Upper lobe of left lung (tissue), 6 donors: ENCODE measurements at regions not wholly inside any gene's neighbourhood (a gene's known extent, or its start where the extent isn't known, plus 50 kb on each side); places are given as distances from the start of the nearest gene placed in this dataset.
A peak's percentile ranks its signal among the peaks of the same experiment; 100 is the strongest.

Experiments
- ATAC-seq, 2 donors: fragments of 200-7000 bp; cut with Tn5 transposase; one replicate each; pipeline ENCODE4 v1.9.1; 2022; ENCODE audit warnings: mild to moderate bottlenecking in 2 of 2, moderate library complexity in 2 of 2; ENCODE audit not compliant: low FRiP score in 2 of 2
- DNase-seq, 2 donors: peaks; one replicate each; pipeline ENCODE4 v3.0.0-alpha.2; 2019 to 2020
- H3K27ac ChIP-seq, 4 donors: fragments of 200-600 bp; sonication (generic); one replicate each; pipeline ENCODE4 v1.5.1; 2016 to 2019
- H3K27me3 ChIP-seq, 4 donors: fragments of 200-600 bp; sonication (generic); one replicate each; pipeline ENCODE4 v1.5.1; 2017 to 2019
- H3K36me3 ChIP-seq, 4 donors: fragments of 200-600 bp; sonication (generic); one replicate each; pipeline ENCODE4 v1.5.1; 2016 to 2019
- H3K4me1 ChIP-seq, 4 donors: fragments of 200-600 bp; sonication (generic); one replicate each; pipeline ENCODE4 v1.5.1; 2018 to 2019
- H3K4me3 ChIP-seq, 4 donors: fragments of 200-600 bp; sonication (generic); one replicate each; pipeline ENCODE4 v1.5.1; 2017 to 2019; ENCODE audit warnings: mild to moderate bottlenecking in 2 of 4, moderate library complexity in 1 of 4
- H3K9me3 ChIP-seq, 4 donors: fragments of 200-600 bp; sonication (generic); one replicate each; pipeline ENCODE4 v1.5.1; 2018 to 2019
- EP300 ChIP-seq, 4 donors: sonication (generic); formaldehyde crosslinking; IDR thresholded peaks; one replicate each; pipeline ENCODE4 v1.5.1; 2017; ENCODE audit warnings: antibody characterized with exemption in 4 of 4, control low read depth in 2 of 4
- POLR2A ChIP-seq, 4 donors: fragments of 450-650 bp; IDR thresholded peaks; one replicate each; pipeline ENCODE4 v1.5.1; 2016 to 2017; ENCODE audit warnings: antibody characterized with exemption in 4 of 4, mild to moderate bottlenecking in 2 of 4
- POLR2AphosphoS5 ChIP-seq, 2 donors: sonication (generic); formaldehyde crosslinking; IDR thresholded peaks; one replicate each; pipeline ENCODE4 v1.5.1; 2017; ENCODE audit warnings: antibody characterized with exemption in 2 of 2
- WGBS, 2 donors: methylation state at CpG; one replicate each; pipeline ENCODE4 v1.1.5; 2017 to 2018; 5-methylcytosine and 5-hydroxymethylcytosine counted together
- TF ChIP-seq, protein P1 (sequence below), 6 experiments: fragments of 450-650 bp in 4 of 6; fragments of 200-600 bp in 2 of 6; sonication (generic) in 2 of 6; IDR thresholded peaks; one replicate each; pipeline ENCODE4 v1.5.1; 2016 to 2019; ENCODE audit warnings: antibody characterized with exemption in 6 of 6
- donor health status: DM: no; HTN: no; CAD: no; lungs with moderate emphysema.
- donor health status: DM: no; HTN: yes; CAD: no; lungs with severe emphysema.

DNA sequence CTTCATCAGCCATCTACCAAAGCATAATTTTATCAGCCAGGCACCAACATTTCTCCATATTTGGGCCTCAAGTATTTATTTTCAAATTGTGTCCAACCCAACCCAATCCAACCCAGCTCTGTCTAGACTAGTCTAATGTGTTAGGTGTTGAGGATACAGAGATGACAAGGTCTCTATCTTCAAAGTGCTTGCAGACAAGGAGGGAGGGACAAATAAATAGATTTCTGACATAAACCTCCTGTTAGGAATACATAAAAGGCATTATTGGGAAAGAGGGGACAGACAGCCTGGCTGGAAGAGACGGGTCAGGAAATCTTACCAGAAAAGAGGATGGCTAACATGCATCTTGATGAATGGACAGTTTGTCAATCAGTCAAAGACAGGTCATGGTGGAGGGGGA is 115.4 kb upstream of the RPS6KA3 start:
- WGBS, 2 donors, result 78 to 94% methylated on average over 1 of the region's 1 CpG

GRCh38 chrX:20378233-20378920 is 111.7 kb upstream of the RPS6KA3 start:
- ATAC-seq, result peak in 1 of 2 donors; percentile 69
- DNase-seq, result no peak
- Histone ChIP-seq H3K27me3 (no peaks in the 10 kb centered on the region), H3K9me3 (no peaks in the 10 kb centered on the region), H3K27ac (no peak overlapping the region), H3K36me3 (no peaks in the 10 kb centered on the region), H3K4me1 (peaks cover 0 to 12% (median 3%) of the 10 kb centered on the region in 4 donors), H3K4me3 (no peak overlapping the region)
- TF ChIP-seq POLR2AphosphoS5 (IDR thresholded peaks at IDR 0.05) (no peak), EP300 (IDR thresholded peaks at IDR 0.05) (no peak), POLR2A (IDR thresholded peaks at IDR 0.05) (no peak)
- TF ChIP-seq, protein P1, sequence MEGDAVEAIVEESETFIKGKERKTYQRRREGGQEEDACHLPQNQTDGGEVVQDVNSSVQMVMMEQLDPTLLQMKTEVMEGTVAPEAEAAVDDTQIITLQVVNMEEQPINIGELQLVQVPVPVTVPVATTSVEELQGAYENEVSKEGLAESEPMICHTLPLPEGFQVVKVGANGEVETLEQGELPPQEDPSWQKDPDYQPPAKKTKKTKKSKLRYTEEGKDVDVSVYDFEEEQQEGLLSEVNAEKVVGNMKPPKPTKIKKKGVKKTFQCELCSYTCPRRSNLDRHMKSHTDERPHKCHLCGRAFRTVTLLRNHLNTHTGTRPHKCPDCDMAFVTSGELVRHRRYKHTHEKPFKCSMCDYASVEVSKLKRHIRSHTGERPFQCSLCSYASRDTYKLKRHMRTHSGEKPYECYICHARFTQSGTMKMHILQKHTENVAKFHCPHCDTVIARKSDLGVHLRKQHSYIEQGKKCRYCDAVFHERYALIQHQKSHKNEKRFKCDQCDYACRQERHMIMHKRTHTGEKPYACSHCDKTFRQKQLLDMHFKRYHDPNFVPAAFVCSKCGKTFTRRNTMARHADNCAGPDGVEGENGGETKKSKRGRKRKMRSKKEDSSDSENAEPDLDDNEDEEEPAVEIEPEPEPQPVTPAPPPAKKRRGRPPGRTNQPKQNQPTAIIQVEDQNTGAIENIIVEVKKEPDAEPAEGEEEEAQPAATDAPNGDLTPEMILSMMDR (IDR thresholded peaks at IDR 0.05), result no peak
- 44 to 72% methylated on average over 2 to 3 of the region's 3 CpGs for WGBS, 2 donors

More for the DNA sequence above, 115.4 kb upstream of the RPS6KA3 start:
- TF ChIP-seq POLR2A (IDR thresholded peaks at IDR 0.05), result no peak
- no peak for TF ChIP-seq POLR2AphosphoS5 (IDR thresholded peaks at IDR 0.05)
- TF ChIP-seq EP300 (IDR thresholded peaks at IDR 0.05), result no peak
- TF ChIP-seq, protein P1 (IDR thresholded peaks at IDR 0.05), result no peak
- Histone ChIP-seq H3K9me3 (no peaks in the 10 kb centered on the region), H3K4me3 (no peak overlapping the region), H3K36me3 (no peaks in the 10 kb centered on the region), H3K4me1 (no peaks in the 10 kb centered on the region), H3K27ac (no peak overlapping the region), H3K27me3 (no peaks in the 10 kb centered on the region)
- ATAC-seq (no peak), DNase-seq (no peak)

DNA sequence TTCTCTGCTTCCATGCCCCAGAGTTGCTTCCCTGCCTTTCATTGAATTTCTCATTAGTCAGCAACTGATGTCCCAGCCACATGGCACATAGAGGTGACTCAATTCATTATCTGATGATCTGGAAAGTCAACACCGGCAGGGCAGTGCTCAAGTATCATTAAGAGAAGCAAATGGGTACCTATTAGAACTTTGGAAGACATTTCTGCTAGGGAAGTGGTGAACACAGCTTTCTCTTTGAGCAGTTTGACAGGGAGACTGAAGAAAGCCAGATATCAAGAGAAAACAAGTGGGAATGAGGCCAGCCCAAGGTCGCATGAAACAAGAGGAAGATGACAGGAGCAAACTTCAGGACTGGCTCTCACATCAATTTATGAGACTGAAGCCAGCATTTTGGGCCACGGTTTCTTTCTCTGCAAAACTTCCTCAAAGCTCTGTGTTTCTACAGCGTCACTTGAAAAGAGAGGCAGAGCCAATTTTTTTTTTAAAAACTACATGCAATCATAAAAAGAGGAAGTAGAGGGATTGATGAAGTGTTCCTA is 108.3 kb upstream of the RPS6KA3 start:
- no peak for DNase-seq
- no peak for TF ChIP-seq POLR2A (IDR thresholded peaks at IDR 0.05)
- TF ChIP-seq, protein P1 (IDR thresholded peaks at IDR 0.05), result no peak
- TF ChIP-seq POLR2AphosphoS5 (IDR thresholded peaks at IDR 0.05), result no peak
- no peak for TF ChIP-seq EP300 (IDR thresholded peaks at IDR 0.05)
- 12 to 26% methylated on average over 4 of the region's 4 CpGs for WGBS, 2 donors

GRCh38 chrX:20374450-20374849 is 107.7 kb upstream of the RPS6KA3 start:
- WGBS, 2 donors, result 22 to 58% methylated on average over 4 of the region's 4 CpGs
- no peak overlapping the region for H3K4me3 ChIP-seq
- TF ChIP-seq, protein P1 (IDR thresholded peaks at IDR 0.05), result no peak
- TF ChIP-seq EP300 (IDR thresholded peaks at IDR 0.05) (no peak), POLR2AphosphoS5 (IDR thresholded peaks at IDR 0.05) (no peak), POLR2A (IDR thresholded peaks at IDR 0.05) (no peak)
- H3K27ac ChIP-seq, result peak overlapping the region; percentile 46 to 68 (median 62)
- peaks cover 0 to 12% (median 3%) of the 10 kb centered on the region in 4 donors for H3K4me1 ChIP-seq
- ATAC-seq (peak in 1 of 2 donors; percentile 52), DNase-seq (no peak)
- H3K27me3 ChIP-seq, result no peaks in the 10 kb centered on the region
- no peaks in the 10 kb centered on the region for H3K9me3 ChIP-seq
- no peaks in the 10 kb centered on the region for H3K36me3 ChIP-seq

More for the DNA sequence above, 108.3 kb upstream of the RPS6KA3 start:
- peak in 1 of 2 donors; percentile 49 for ATAC-seq
- Histone ChIP-seq H3K9me3 (no peaks in the 10 kb centered on the region), H3K36me3 (no peaks in the 10 kb centered on the region), H3K4me3 (no peak overlapping the region), H3K4me1 (peaks cover 0 to 12% (median 3%) of the 10 kb centered on the region in 4 donors), H3K27ac (peak overlapping the region; percentile 46 to 68 (median 62)), H3K27me3 (no peaks in the 10 kb centered on the region)
